HG03280 (cell line): ENCODE measurements at regions not wholly inside any gene's neighbourhood (a gene's known extent, or its start where the extent isn't known, plus 50 kb on each side); places are given as distances from the start of the nearest gene placed in this dataset.
"Not testable (repeated sequence)": the region's sequence is repeated elsewhere in the genome, so short reads cannot be mapped to it uniquely, and the experiment has no call there.

Experiments
- ATAC-seq: cut with Tn5 transposase; IDR thresholded peaks from one replicate; pipeline ENCODE4 v1.9.1; 2021; ENCODE audit warnings: mild to moderate bottlenecking, moderate library complexity; ENCODE audit not compliant: unreplicated experiment

GRCh38 chr16:85235991-85236817, 123.9 kb upstream of the CIBAR2 start:
- no peak for ATAC-seq

- no peak for ATAC-seq
These were observed 124.5 kb upstream of the CIBAR2 start for GRCh38 chr16:85236818-85237150.

GRCh38 chr16:85237817-85238216, 125.5 kb upstream of the CIBAR2 start:
- no peak for ATAC-seq

- no peak for ATAC-seq
These were observed 126.0 kb upstream of the CIBAR2 start for GRCh38 chr16:85238233-85238647.

- no peak for ATAC-seq
These were observed 127.0 kb upstream of the CIBAR2 start for GRCh38 chr16:85239239-85239638.

GRCh38 chr16:85239871-85240270, 127.6 kb upstream of the CIBAR2 start:
- no peak for ATAC-seq

- no peak for ATAC-seq
These were observed 129.0 kb upstream of the CIBAR2 start for GRCh38 chr16:85240982-85241924.

- no peak for ATAC-seq
These were observed 129.9 kb upstream of the CIBAR2 start for GRCh38 chr16:85242140-85242539.

- no peak for ATAC-seq
These were observed 131.0 kb upstream of the CIBAR2 start for GRCh38 chr16:85243308-85243707.

- not testable (repeated sequence) for ATAC-seq
These were observed 132.2 kb upstream of the CIBAR2 start for GRCh38 chr16:85244452-85244851.

GRCh38 chr16:85245307-85246172, 133.3 kb upstream of the CIBAR2 start:
- no peak for ATAC-seq

- no peak for ATAC-seq
These were observed 134.2 kb upstream of the CIBAR2 start for GRCh38 chr16:85246473-85246872.

- no peak for ATAC-seq
These were observed 134.7 kb upstream of the CIBAR2 start for GRCh38 chr16:85246973-85247372.

- ATAC-seq, result no peak
These were observed 136.1 kb upstream of the CIBAR2 start for GRCh38 chr16:85248342-85248741.

GRCh38 chr16:85248857-85249256, 136.6 kb upstream of the CIBAR2 start:
- no peak for ATAC-seq

GRCh38 chr16:85249418-85250146, 137.3 kb upstream of the CIBAR2 start:
- ATAC-seq, result no peak

- no peak for ATAC-seq
These were observed 137.8 kb upstream of the CIBAR2 start for GRCh38 chr16:85250147-85250463.

GRCh38 chr16:85250609-85251223, 138.4 kb upstream of the CIBAR2 start:
- ATAC-seq, result no peak

GRCh38 chr16:85251225-85251760, 139.0 kb upstream of the CIBAR2 start:
- no peak for ATAC-seq

GRCh38 chr16:85252014-85252413, 139.7 kb upstream of the CIBAR2 start:
- no peak for ATAC-seq
